Cardiac muscle cell (in vitro differentiated cells and primary cell): ENCODE measurements at regions not wholly inside any gene's neighbourhood (a gene's known extent, or its start where the extent isn't known, plus 50 kb on each side); places are given as distances from the start of the nearest gene placed in this dataset.

ENCODE experiments used
- DNase-seq, 2 donors: peaks; one replicate each; pipeline versions ENCODE4 v3.0.0 to v3.0.0-alpha.2; 2010 to 2017; ENCODE audit warnings: low read depth in 1 of 2, low spot score in 1 of 2
- H3K27ac ChIP-seq: fragments of 200-600 bp; sonication (generic); 2 replicates; pipeline ENCODE4 v1.5.1; 2016
- H3K27me3 ChIP-seq: fragments of 200-600 bp; sonication (generic); 2 replicates; pipeline ENCODE4 v1.6.0; 2016; ENCODE audit warnings: control low read depth
- H3K36me3 ChIP-seq: fragments of 200-600 bp; sonication (generic); 2 replicates; pipeline ENCODE4 v1.5.1; 2016; ENCODE audit warnings: control low read depth
- H3K4me1 ChIP-seq: fragments of 200-600 bp; sonication (generic); 2 replicates; pipeline ENCODE4 v1.8.1; 2017; ENCODE audit warnings: low read depth, mild to moderate bottlenecking, mixed run types
- H3K4me3 ChIP-seq: fragments of 200-600 bp; sonication (generic); 2 replicates; pipeline ENCODE4 v1.5.1; 2016; ENCODE audit warnings: mild to moderate bottlenecking
- H3K9me3 ChIP-seq: fragments of 200-600 bp; sonication (generic); 2 replicates; pipeline ENCODE4 v1.5.1; 2017; ENCODE audit warnings: low read depth, mild to moderate bottlenecking, control low read depth
- CTCF ChIP-seq: IDR thresholded peaks from 2 replicates; pipeline ENCODE4 v1.5.1; 2012; ENCODE audit warnings: low read depth, mild to moderate bottlenecking, low read length

GRCh38 chr2:128983094-128983493, 664.4 kb upstream of the HS6ST1 start:
- Histone ChIP-seq H3K27me3 (no peaks in the 10 kb centered on the region), H3K9me3 (no peaks in the 10 kb centered on the region), H3K4me1 (no peaks in the 10 kb centered on the region), H3K27ac (no peak overlapping the region), H3K36me3 (no peaks in the 10 kb centered on the region), H3K4me3 (no peak overlapping the region)
- TF ChIP-seq CTCF, result no peak
- no peak for DNase-seq

DNA sequence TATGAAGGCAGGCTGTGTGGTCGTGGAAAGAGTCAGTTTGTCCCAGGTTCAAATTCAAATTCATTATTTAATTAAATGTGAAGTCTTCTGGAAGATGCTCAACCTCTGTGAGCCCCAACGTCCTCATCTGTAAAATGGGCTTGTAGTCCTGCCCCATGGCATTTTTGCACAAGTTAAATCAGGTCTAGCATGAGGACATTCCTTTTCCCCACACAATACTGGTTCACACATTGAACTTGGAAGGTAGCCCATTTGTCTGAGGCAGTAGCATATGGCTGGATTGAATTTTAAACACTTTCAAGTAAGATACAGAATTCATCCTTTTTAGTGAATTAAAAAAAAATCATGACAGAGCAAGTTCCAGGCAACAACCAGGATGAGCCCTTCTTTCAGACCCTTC, 665.4 kb upstream of the HS6ST1 start:
- H3K27me3 ChIP-seq, result no peaks in the 10 kb centered on the region
- H3K4me1 ChIP-seq, result no peaks in the 10 kb centered on the region
- TF ChIP-seq CTCF, result no peak
- DNase-seq, result no peak
- H3K9me3 ChIP-seq, result no peaks in the 10 kb centered on the region
- H3K36me3 ChIP-seq, result no peaks in the 10 kb centered on the region
- no peak overlapping the region for H3K4me3 ChIP-seq
- no peak overlapping the region for H3K27ac ChIP-seq

GRCh38 chr2:128984855-128985254, 666.2 kb upstream of the HS6ST1 start:
- Histone ChIP-seq H3K27me3 (no peaks in the 10 kb centered on the region), H3K27ac (no peak overlapping the region), H3K4me3 (no peak overlapping the region), H3K36me3 (no peaks in the 10 kb centered on the region), H3K4me1 (no peaks in the 10 kb centered on the region), H3K9me3 (no peaks in the 10 kb centered on the region)
- DNase-seq, result no peak
- TF ChIP-seq CTCF, result no peak

DNA sequence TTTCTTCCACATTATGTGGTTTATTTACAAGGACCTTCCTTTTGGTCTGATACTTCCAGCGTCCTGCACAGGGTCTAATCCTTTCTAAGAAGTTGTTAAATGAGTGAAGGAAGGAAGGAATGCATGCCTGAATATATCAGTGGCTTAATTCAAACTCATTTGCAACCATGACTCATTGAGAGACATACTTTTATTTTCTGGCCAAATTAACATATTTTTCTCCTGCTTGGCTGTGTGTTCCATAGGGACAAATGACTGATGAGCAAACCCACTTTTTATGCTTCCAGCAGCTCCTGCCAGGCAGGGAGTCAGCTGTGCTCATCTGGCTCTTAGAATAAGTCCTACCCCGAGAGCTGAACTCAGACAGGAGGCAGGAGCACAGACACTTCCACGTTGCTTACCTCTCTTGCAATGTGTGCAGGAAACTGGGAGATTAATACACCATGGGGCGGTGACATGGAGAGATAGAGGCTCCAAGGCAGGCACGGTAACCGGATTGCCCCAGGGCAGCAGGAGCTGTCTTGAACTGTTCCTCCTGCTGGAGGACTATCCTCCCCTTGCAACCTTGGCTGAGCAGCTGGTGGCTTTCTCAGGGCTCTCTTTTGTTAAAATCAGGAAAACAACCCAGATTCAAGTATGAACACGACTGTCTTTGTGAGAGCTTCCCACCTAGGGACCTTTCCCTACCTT, 667.5 kb upstream of the HS6ST1 start:
- H3K27me3 ChIP-seq, result no peaks in the 10 kb centered on the region
- no peaks in the 10 kb centered on the region for H3K9me3 ChIP-seq
- no peak for TF ChIP-seq CTCF
- H3K36me3 ChIP-seq, result no peaks in the 10 kb centered on the region
- peak in 1 of 2 donors; percentile 2 for DNase-seq
- no peaks in the 10 kb centered on the region for H3K4me1 ChIP-seq
- H3K27ac ChIP-seq, result no peak overlapping the region
- no peak overlapping the region for H3K4me3 ChIP-seq

- TF ChIP-seq CTCF, result no peak
- Histone ChIP-seq H3K4me3 (no peak overlapping the region), H3K4me1 (no peaks in the 10 kb centered on the region), H3K9me3 (no peaks in the 10 kb centered on the region), H3K27me3 (no peaks in the 10 kb centered on the region), H3K27ac (no peak overlapping the region), H3K36me3 (no peaks in the 10 kb centered on the region)
- DNase-seq, result no peak
These were observed 668.2 kb upstream of the HS6ST1 start for GRCh38 chr2:128986867-128987268.
